Erythroblast (primary cell): ENCODE measurements at regions not wholly inside any gene's neighbourhood (a gene's known extent, or its start where the extent isn't known, plus 50 kb on each side); places are given as distances from the start of the nearest gene placed in this dataset.

ENCODE experiments used
- DNase-seq, 2 experiments: peaks; one replicate each; lab custom pipeline; 2025; lab: John Stamatoyannopoulos, UW
- GATA1 ChIP-seq: IDR thresholded peaks from 2 replicates; pipeline ENCODE4 v1.6.1; 2011; ENCODE audit warnings: low read depth, mild to moderate bottlenecking, control low read depth, low read length, moderate library complexity
- POLR2A ChIP-seq: IDR thresholded peaks from 2 replicates; pipeline ENCODE4 v1.6.1; 2011; ENCODE audit warnings: mild to moderate bottlenecking, low read length

DNA sequence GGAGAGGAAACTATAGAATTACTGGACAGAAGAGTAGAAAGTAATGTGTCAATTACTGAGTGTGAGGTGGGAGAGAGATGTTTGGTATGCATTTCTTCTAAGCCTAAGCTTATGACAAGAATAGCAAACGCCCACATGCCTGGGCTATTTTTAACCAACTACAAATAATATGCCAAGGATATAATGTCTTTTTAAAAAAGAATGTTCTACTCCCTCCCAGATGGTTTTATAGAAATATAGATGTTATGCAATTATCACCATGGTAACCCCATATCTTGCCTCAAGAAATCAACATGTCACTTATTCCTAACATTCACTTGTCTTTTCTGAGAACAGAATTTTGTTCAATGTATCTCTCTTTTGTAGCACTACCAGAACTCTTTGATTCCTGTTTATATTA is 996.7 kb upstream of the CHORDC1 start:
- TF ChIP-seq GATA1 (no peak), POLR2A (no peak)
- no peak for DNase-seq

DNA sequence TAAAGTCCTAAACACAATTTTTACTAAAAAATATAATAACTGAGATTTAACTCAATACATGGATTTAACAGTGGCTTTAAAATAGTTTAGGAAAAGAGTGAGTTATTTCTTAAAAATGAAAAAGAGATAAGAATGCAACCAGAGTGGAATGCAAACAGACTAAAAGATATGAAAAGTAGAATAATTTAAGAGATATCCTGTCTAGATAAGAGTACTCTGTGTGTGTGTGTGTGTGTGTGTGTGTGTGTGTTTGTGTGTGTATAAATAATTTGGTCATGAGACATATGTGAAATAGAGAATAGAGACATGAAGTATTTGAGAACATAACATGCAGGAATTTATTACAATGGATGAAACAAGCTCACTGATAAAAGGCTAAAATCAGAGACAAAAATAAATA is 986.9 kb upstream of the CHORDC1 start:
- no peak for TF ChIP-seq POLR2A
- TF ChIP-seq GATA1: no peak
- no peak for DNase-seq

- DNase-seq: no peak
- no peak for TF ChIP-seq POLR2A
- no peak for TF ChIP-seq GATA1
Observed at GRCh38 chr11:91209306-91209705, 986.5 kb upstream of the CHORDC1 start.

- TF ChIP-seq POLR2A: no peak
- no peak for DNase-seq
Observed at GRCh38 chr11:91199866-91200265, 977.0 kb upstream of the CHORDC1 start.

- TF ChIP-seq POLR2A (no peak), GATA1 (no peak)
- no peak for DNase-seq
Observed at GRCh38 chr11:91194546-91194945, 971.7 kb upstream of the CHORDC1 start.

- DNase-seq: no peak
- no peak for TF ChIP-seq POLR2A
- no peak for TF ChIP-seq GATA1
Observed at GRCh38 chr11:91188484-91188883, 965.6 kb upstream of the CHORDC1 start.

- no peak for DNase-seq
- no peak for TF ChIP-seq POLR2A
- TF ChIP-seq GATA1: no peak
Observed at GRCh38 chr11:91187314-91187713, 964.5 kb upstream of the CHORDC1 start.

GRCh38 chr11:91178366-91178765 is 955.5 kb upstream of the CHORDC1 start:
- no peak for TF ChIP-seq POLR2A
- TF ChIP-seq GATA1: no peak
- no peak for DNase-seq

- DNase-seq: no peak
- TF ChIP-seq GATA1 (no peak), POLR2A (no peak)
Observed at GRCh38 chr11:91174734-91175133, 951.9 kb upstream of the CHORDC1 start.

DNA sequence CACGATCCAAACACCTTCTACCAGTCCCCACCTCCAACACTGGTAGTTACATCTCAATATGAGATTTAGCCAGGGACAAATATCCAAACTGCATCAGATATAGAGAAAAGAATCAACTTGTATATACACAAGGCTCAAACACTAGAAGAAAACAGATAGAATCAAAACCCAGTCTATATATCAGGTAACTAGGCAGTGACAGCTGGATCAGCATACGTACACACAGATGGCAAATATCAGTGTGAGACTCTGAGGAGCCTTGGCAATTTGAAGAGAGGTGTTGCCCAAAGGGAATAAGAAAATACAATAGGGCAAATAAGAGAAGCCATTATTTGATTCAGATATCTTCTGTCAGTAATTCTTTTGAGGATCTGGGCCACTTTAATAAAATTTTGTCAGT is 951.3 kb upstream of the CHORDC1 start:
- DNase-seq: no peak
- no peak for TF ChIP-seq POLR2A
- TF ChIP-seq GATA1: no peak

GRCh38 chr11:91173701-91174100 is 950.9 kb upstream of the CHORDC1 start:
- no peak for DNase-seq
- TF ChIP-seq POLR2A: no peak
- no peak for TF ChIP-seq GATA1

DNA sequence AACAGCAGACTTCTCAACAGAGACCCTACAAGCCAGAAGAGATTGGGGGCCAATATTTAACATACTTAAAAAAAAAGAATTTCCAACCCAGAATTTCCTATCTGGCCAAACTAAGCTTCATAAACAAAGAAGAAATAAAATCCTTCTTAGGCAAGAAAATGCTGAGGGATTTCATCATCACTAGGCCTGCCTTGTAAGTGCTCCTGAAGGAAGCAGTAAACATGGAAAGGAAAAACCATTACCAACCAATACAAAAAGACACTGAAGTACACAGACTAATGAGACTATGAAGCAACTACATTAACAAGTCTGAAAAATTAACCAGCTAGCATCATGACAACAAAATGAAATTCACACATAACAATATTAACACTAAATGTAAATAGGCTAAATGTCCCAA is 947.9 kb upstream of the CHORDC1 start:
- no peak for DNase-seq
- TF ChIP-seq POLR2A: no peak
- no peak for TF ChIP-seq GATA1

GRCh38 chr11:91164452-91164822 is 941.6 kb upstream of the CHORDC1 start:
- TF ChIP-seq GATA1 (no peak), POLR2A (no peak)
- no peak for DNase-seq

DNA sequence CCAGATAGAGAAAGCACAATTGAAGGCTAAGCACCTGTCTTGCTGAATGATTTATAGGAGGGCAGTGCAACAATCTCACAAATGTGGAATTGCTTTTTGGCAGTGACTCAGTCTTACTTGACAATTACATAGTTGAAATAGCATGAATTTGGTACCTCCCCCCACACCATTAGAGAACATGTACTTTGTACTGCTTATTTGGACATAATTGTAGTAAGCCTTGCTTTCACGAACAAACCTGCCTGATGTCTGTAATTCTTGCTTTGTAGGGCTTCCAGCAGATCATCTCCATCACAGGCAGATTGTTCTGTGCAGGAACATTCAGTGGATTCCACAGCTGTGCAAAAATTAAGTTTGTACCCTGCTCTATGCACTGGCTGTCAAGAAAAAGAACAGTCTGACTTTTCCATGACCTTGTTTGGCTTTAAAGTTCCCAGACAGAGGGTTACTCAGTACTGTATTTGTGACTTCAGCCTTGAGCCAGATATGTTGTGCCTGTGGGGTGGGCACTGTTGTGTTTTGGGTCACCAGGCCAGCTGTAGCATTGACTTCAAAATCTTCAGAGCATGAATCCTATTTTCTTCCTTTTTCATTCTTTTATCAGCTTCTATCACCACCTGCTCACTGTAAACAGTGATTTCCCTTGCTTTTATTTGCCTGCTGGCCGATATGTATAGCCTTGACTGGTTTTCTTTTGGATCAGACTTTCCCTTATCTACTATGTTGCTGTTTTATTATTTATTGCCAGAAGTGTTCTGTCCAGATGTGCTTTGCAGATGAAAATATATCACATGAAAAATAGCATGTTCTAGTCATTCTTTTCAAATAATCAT is 941.0 kb upstream of the CHORDC1 start:
- TF ChIP-seq GATA1 (no peak), POLR2A (no peak)
- no peak for DNase-seq

DNA sequence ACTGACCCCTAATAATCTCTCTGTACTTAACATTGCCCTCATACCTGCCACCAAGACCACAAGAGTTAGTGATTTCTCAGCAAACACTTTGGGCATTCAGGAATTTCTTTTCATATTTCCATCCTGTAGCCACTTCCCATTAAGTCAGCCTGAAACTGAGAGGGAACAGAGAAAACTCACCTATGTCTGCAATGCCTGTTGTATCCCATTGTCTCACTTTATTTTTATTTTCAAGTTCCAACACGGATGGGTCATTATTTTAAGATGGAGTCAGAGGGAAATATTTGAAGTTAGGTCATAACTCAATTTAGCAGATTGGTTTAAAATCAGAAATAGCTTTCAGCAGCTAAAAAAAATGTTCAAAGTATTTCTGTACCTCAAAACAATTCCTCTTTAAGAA is 937.8 kb upstream of the CHORDC1 start:
- TF ChIP-seq POLR2A (no peak), GATA1 (no peak)
- DNase-seq: no peak
